ENCODE measurements at regions not wholly inside any gene's neighbourhood (a gene's known extent, or its start where the extent isn't known, plus 50 kb on each side); places are given as distances from the start of the nearest gene placed in this dataset.

DNA sequence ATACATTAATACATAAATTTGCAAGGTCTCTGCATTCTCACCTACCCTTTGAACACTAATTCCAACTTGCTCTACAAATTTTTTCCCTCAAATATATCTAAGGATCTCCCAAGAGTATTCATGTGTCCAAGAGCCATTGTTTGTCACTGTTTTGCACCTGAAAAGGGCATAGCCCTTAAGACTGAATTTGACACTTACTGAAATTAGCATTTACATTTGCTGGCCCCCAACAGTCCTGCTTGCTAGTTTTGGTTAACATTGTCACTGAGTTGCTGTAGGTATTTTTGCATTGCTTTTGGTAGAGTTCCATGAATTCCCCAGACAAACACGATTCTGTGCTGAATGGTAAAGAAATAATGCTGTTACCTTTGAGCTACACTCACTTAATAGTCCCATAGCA is 57.3 kb downstream of the KCNA4 start:
- DNase-seq (ENCODE audit: low spot score): no peak

- no peak for DNase-seq (ENCODE audit: low spot score)
Measured at GRCh38 chr11:29957431-29957830, 59.4 kb downstream of the KCNA4 start.

GRCh38 chr11:29956076-29956556 is 60.7 kb downstream of the KCNA4 start:
- DNase-seq (ENCODE audit: low spot score): no peak

GRCh38 chr11:29943347-29943746 is 73.5 kb downstream of the KCNA4 start:
- DNase-seq (ENCODE audit: low spot score): no peak

- DNase-seq (ENCODE audit: low spot score): no peak
Measured at GRCh38 chr11:29937526-29937925, 79.3 kb downstream of the KCNA4 start.

DNA sequence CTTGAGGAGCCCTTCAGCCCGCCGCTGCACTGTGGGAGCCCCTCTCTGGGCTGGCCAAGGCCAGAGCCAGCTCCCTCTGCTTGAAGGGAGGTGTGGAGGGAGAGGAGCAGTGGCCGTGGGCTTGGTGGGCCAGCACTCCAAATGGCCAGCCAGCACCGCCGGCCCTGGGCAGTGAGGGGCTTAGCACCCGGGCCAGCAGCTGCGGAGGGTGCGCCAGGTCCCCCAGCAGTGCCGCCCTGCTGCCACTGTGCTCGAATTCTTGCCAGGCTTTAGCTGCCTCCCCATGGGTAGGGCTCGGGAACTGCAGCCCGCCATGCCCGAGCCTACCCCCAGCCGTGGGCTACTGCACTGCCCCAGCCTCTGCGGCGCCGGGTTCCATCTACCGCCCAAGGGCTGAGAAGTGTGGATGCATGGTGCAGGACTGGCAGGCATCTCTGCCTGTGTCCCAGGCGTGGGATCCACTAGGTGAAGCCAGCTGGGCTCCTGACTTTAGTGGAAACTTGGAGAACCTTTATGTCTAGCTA is 82.7 kb downstream of the KCNA4 start:
- no peak for DNase-seq (ENCODE audit: low spot score)

DNA sequence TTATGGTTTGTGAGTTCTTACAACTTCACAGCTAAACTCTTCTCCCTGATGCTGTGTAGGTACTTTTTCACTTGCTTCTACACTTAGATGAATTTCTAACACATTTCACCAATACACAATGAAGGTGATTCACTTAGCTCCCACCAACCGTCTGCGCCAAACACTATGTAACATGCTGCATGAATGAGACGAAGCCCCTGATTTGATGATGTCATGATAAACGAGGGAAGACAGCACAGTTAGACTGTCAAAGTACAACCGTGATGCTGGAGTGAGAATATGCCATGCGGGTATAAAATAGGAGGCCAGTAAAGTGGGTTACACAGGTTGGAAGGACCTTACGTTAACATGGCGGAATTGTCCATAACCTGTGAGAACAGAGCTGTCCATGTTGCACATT is 100.8 kb downstream of the KCNA4 start:
- no peak for DNase-seq (ENCODE audit: low spot score)

GRCh38 chr11:29914203-29914930 is 102.5 kb downstream of the KCNA4 start:
- no peak for DNase-seq (ENCODE audit: low spot score)

DNA sequence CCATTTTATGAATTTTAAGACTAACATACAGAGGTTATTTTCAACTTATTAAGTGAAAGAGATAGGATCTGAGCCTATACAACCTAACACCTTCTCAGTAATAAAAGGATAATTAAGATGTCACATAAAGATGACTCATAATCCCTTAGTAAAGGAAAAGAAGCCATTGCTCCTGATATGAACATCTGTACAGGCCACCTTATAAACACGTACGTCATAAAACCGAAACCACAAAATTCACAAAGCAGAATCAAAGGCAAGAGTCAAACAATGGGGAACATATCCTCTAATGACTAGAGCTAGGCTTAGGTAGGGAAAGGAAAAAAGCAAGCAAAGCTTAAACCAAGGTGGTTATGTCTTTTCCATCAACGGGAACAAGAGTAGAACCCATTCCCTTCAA is 103.5 kb downstream of the KCNA4 start:
- DNase-seq (ENCODE audit: low spot score): no peak

DNA sequence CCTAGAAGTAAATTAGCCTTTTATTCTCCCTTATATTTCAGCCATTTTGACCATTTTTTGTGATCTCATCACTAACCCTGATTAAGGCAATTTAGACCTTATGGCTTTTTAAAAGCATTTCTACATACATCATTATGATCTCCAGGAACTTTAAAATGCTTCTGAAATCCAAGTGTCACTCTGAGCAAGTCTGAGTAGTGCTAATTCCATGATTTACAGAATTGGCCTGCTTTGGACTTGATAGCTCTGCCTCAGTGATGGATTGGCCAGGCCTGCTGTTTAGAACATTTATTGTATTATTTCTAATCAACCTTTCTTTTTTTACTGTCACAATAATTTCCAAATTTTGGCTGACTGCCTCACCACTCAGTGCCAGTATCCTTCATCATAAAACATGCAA is 116.4 kb downstream of the KCNA4 start:
- DNase-seq (ENCODE audit: low spot score): no peak

DNA sequence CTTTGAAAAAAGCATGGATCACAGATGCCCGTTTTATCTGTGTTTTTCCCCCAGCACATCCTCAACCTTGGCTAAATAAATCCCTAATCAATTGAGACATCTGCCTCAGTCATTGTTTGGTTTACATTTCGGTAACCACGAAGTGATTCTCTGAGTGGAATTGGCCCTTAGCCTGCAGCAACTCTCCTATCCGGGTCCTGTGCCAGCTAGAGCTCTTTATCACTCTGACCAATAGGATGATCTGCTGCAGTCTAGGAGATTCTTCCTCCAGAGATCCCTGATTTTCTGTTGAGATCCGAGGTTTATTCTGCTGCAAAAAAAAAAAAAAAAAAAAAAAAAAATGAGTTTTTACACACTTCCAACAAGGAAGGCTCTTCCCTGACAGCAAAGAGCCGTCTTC is 137.3 kb downstream of the KCNA4 start:
- no peak for DNase-seq (ENCODE audit: low spot score)

DNA sequence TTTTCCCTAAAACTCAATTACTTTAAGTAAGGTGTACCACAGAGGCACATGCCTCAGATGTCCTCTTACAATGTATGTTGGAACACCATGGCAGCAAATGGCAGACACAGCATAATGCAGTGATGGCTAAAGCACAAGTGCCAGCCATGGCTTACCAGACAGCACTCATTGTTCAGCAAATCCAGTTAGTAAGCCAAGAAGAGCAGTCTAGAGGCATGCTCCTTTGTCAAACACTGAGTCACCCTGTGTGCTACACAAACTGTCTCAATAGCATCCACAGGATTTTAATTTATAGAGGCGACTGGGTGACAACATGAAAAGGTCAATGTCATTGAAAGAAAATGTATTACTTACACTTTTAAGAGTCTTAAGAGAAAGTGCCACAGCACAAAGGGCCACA is 140.6 kb downstream of the KCNA4 start:
- no peak for DNase-seq (ENCODE audit: low spot score)

- no peak for DNase-seq (ENCODE audit: low spot score)
Measured at GRCh38 chr11:29847219-29847618, 169.6 kb downstream of the KCNA4 start.

GRCh38 chr11:29844701-29845379 is 172.0 kb downstream of the KCNA4 start:
- DNase-seq (ENCODE audit: low spot score): no peak

- DNase-seq (ENCODE audit: low spot score): no peak
Measured at GRCh38 chr11:29844031-29844430, 172.8 kb downstream of the KCNA4 start.

GRCh38 chr11:29842061-29842460 is 174.8 kb downstream of the KCNA4 start:
- no peak for DNase-seq (ENCODE audit: low spot score)

DNA sequence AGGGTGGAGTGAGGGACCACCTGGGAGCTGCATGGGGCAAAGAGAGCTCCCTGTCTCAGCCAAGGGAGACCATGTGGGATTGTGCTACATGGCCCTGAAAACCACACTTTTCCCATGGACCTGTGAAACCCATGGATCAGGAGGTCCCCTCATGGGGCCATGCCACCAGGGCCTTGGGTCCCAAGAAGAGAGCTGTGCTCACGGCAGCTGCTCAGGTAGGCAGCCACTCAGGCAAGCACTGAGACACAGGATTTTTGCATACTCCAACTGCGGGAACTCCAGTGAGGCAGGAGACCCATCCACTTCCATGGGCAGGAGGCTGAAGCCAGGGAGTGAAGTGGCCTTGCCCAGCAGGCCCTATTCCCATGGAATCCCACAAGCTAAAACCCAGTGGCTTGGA is 190.0 kb downstream of the KCNA4 start:
- no peak for DNase-seq (ENCODE audit: low spot score)

- no peak for DNase-seq (ENCODE audit: low spot score)
Measured at GRCh38 chr11:29816359-29816758, 200.5 kb downstream of the KCNA4 start.

DNA sequence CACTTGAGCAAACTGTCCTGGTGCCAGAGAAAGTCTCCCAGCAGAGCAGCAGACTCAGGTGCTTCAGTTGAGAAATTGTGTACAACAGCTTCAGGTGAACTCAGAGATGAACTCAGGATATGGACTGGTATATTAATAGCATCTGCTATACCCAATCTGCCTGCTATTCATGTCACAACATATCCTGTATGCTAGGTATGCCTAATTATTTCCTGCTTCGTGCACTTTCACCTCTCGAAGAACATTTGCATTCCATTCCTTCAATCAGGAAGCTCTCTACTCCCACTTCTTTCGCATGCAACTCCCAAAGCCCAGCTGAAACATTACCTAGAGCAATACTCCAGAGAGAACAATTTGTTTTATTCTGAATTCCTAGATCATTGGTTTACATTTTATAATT is 207.7 kb downstream of the KCNA4 start:
- peak; percentile 21 for DNase-seq (ENCODE audit: low spot score)

DNA sequence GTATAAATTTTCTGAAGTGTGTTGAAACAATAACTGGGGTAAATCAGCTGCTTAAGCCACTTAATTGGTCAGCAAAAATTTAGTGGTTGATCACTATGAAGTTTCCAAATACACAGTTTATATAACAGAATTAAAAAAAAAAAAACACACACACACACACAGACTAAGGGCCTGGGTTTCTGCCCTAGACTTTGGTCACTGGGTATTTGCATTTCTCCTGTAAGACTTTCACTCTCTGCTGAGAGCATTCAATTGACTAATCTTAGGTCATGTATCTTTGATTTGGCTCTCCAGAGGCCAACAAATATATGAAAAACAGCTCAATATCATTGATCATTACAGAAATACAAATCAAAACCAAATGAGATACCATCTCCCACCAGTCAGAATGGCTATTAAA is 214.3 kb downstream of the KCNA4 start:
- peak; percentile 22 for DNase-seq (ENCODE audit: low spot score)

GRCh38 chr11:29801561-29801960 is 215.3 kb downstream of the KCNA4 start:
- no peak for DNase-seq (ENCODE audit: low spot score)

- no peak for DNase-seq (ENCODE audit: low spot score)
Measured at GRCh38 chr11:29786092-29786491, 230.7 kb downstream of the KCNA4 start.

DNA sequence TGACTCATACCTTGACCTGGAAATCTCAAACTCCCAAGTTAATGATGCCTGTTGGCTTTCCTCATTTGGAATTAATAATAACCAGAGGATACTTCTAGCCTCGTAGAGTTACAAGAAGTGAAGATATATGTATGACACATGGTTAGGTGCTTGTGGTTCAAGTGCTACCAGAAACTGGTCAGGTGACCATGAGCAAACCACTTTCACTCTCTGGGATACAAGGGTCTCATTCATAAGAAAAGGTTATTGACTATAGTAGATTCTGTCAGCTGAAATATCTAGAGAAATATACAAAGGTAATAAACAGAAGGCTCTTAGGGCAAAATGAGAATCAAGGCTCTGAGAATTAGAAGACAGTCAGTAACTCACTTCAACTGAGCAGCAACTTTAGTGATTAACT is 233.3 kb downstream of the KCNA4 start:
- DNase-seq (ENCODE audit: low spot score): no peak
